H9 (cell line): ENCODE measurements at regions not wholly inside any gene's neighbourhood (a gene's known extent, or its start where the extent isn't known, plus 50 kb on each side); places are given as distances from the start of the nearest gene placed in this dataset.

ENCODE experiments used
- DNase-seq: peaks from one replicate; pipeline ENCODE4 v3.0.0-alpha.2; 2017
- H2AFZ ChIP-seq: one replicate; pipeline ENCODE4 v1.6.1; 2013; ENCODE audit warnings: mild to moderate bottlenecking, low read length, control low read depth, moderate library complexity
- H2AK5ac ChIP-seq: 2 replicates; pipeline ENCODE4 v1.6.1; 2013; ENCODE audit warnings: low read length, control low read depth, mixed read lengths; ENCODE audit not compliant: insufficient read length
- H2BK120ac ChIP-seq: one replicate; pipeline ENCODE4 v1.6.1; 2013; ENCODE audit warnings: low read depth, mild to moderate bottlenecking, low read length, control low read depth, inconsistent platforms; ENCODE audit not compliant: poor library complexity, severe bottlenecking
- H2BK12ac ChIP-seq: 2 replicates; pipeline ENCODE4 v1.6.1; 2013; ENCODE audit warnings: low read length, control low read depth, mixed read lengths, low read depth; ENCODE audit not compliant: insufficient read length
- H2BK15ac ChIP-seq: 2 replicates; pipeline ENCODE4 v1.6.1; 2013; ENCODE audit warnings: low read depth, low read length, control low read depth
- H2BK20ac ChIP-seq: one replicate; pipeline ENCODE4 v1.6.1; 2013; ENCODE audit warnings: low read depth, mild to moderate bottlenecking, low read length, control low read depth, inconsistent platforms; ENCODE audit not compliant: poor library complexity, severe bottlenecking
- H2BK5ac ChIP-seq: 2 replicates; pipeline ENCODE4 v1.6.1; 2013; ENCODE audit warnings: low read length, control low read depth, mixed read lengths; ENCODE audit not compliant: insufficient read length
- H3K14ac ChIP-seq: 2 replicates; pipeline ENCODE4 v1.6.1; 2013; ENCODE audit warnings: low read length, control low read depth; ENCODE audit not compliant: insufficient read depth
- H3K18ac ChIP-seq: 2 replicates; pipeline ENCODE4 v1.6.1; 2013; ENCODE audit warnings: low read depth, mild to moderate bottlenecking, mixed read lengths, low read length, control low read depth; ENCODE audit not compliant: insufficient read length
- H3K23ac ChIP-seq: 2 replicates; pipeline ENCODE4 v1.6.1; 2013; ENCODE audit warnings: low read length, control low read depth, mixed read lengths, low read depth; ENCODE audit not compliant: insufficient read length
- H3K23me2 ChIP-seq: 2 replicates; pipeline ENCODE4 v1.6.1; 2013; ENCODE audit warnings: low read depth, mild to moderate bottlenecking, mixed read lengths, low read length, control low read depth; ENCODE audit not compliant: insufficient read length, poor library complexity, severe bottlenecking
- H3K27ac ChIP-seq: 2 replicates; pipeline ENCODE4 v1.5.1; 2013; ENCODE audit warnings: low read length, control low read depth, mixed read lengths, low read depth; ENCODE audit not compliant: insufficient read length
- H3K27me3 ChIP-seq: 2 replicates; pipeline ENCODE4 v1.6.1; 2013; ENCODE audit warnings: low read length, control low read depth, inconsistent platforms; ENCODE audit not compliant: insufficient read depth
- H3K4ac ChIP-seq: 2 replicates; pipeline ENCODE4 v1.6.1; 2013; ENCODE audit warnings: low read depth, mild to moderate bottlenecking, control low read depth, inconsistent platforms, low read length, moderate library complexity
- H3K4me1 ChIP-seq: 2 replicates; pipeline ENCODE4 v1.6.1; 2013; ENCODE audit warnings: low read length, control low read depth, inconsistent platforms; ENCODE audit not compliant: insufficient read depth
- H3K4me2 ChIP-seq: 2 replicates; pipeline ENCODE4 v1.6.1; 2013; ENCODE audit warnings: low read length, control low read depth, mixed read lengths; ENCODE audit not compliant: insufficient read length, insufficient read depth
- H3K56ac ChIP-seq: 2 replicates; pipeline ENCODE4 v1.6.1; 2013; ENCODE audit warnings: low read depth, mild to moderate bottlenecking, mixed read lengths, low read length, control low read depth; ENCODE audit not compliant: insufficient read length
- H3K79me1 ChIP-seq: 2 replicates; pipeline ENCODE4 v1.6.1; 2013; ENCODE audit warnings: low read depth, mild to moderate bottlenecking, moderate library complexity, low read length, control low read depth, inconsistent platforms; ENCODE audit not compliant: insufficient read depth, poor library complexity, severe bottlenecking
- H3K79me2 ChIP-seq: 2 replicates; pipeline ENCODE4 v1.6.1; 2013; ENCODE audit warnings: low read length, control low read depth, inconsistent platforms; ENCODE audit not compliant: insufficient read depth
- H3K9ac ChIP-seq: 2 replicates; pipeline ENCODE4 v1.6.1; 2013; ENCODE audit warnings: low read length, control low read depth, mixed read lengths; ENCODE audit not compliant: insufficient read length; ENCODE audit errors: extremely low read depth
- H3K9me3 ChIP-seq: one replicate; pipeline ENCODE4 v1.6.1; 2013; ENCODE audit warnings: low read depth, low read length, inconsistent platforms; ENCODE audit not compliant: control insufficient read depth
- H3T11ph ChIP-seq: one replicate; pipeline ENCODE4 v1.6.1; 2013; ENCODE audit warnings: mild to moderate bottlenecking, low read length, control low read depth, inconsistent platforms
- H4K20me1 ChIP-seq: one replicate; pipeline ENCODE4 v1.6.1; 2013; ENCODE audit not compliant: control insufficient read depth, insufficient read length, insufficient read depth
- H4K5ac ChIP-seq: 2 replicates; pipeline ENCODE4 v1.6.1; 2013; ENCODE audit warnings: low read depth, mild to moderate bottlenecking, mixed read lengths, low read length, control low read depth; ENCODE audit not compliant: insufficient read length
- H4K8ac ChIP-seq: replicated peaks from 2 replicates; pipeline ENCODE4 v1.6.1; 2013; ENCODE audit warnings: low read length, control low read depth, mixed read lengths, low read depth; ENCODE audit not compliant: insufficient read length
- H4K91ac ChIP-seq: 2 replicates; pipeline ENCODE4 v1.6.1; 2013; ENCODE audit warnings: low read depth, mild to moderate bottlenecking, moderate library complexity, mixed read lengths, low read length, control low read depth; ENCODE audit not compliant: insufficient read length
- H3K27ac Mint-ChIP-seq, 3 experiments: 2 replicates in 2 of 3; 3 replicates in 1 of 3; pipeline ENCODE4 v1.8.0; 2020 to 2021; ENCODE audit warnings: mixed read lengths in 3 of 3, mild to moderate bottlenecking in 1 of 3, moderate library complexity in 1 of 3
- H3K27me3 Mint-ChIP-seq: 2 replicates; pipeline ENCODE4 v1.8.0; 2021; ENCODE audit warnings: low read depth, mild to moderate bottlenecking, moderate library complexity, mixed read lengths
- H3K36me3 Mint-ChIP-seq, 3 experiments: 2 replicates in 2 of 3; 3 replicates in 1 of 3; pipeline ENCODE4 v1.8.0; 2020 to 2021; ENCODE audit warnings: low read depth in 3 of 3, mixed read lengths in 3 of 3; ENCODE audit not compliant: insufficient read depth in 1 of 3
- H3K4me1 Mint-ChIP-seq, 2 experiments: 2 replicates each; pipeline ENCODE4 v1.8.0; 2020; ENCODE audit warnings: mixed read lengths in 2 of 2
- H3K4me3 Mint-ChIP-seq, 2 experiments: 2 replicates in 1 of 2; 3 replicates in 1 of 2; pipeline ENCODE4 v1.8.0; 2020 to 2021; ENCODE audit warnings: mild to moderate bottlenecking in 2 of 2, mixed read lengths in 2 of 2, moderate library complexity in 1 of 2
- H3K9me3 Mint-ChIP-seq, 2 experiments: 2 replicates in 1 of 2; 3 replicates in 1 of 2; pipeline ENCODE4 v1.8.0; 2020; ENCODE audit warnings: mild to moderate bottlenecking in 2 of 2, mixed read lengths in 2 of 2, moderate library complexity in 1 of 2
- WGBS: extraction: QIAGEN DNeasy Blood & Tissue Kit; methylation state at CpG from one replicate; pipeline ENCODE4 v1.1.7; 2013; ENCODE audit warnings: missing lambda C conversion rate, low lambda C conversion rate, mixed read lengths; ENCODE audit not compliant: insufficient read length; ENCODE audit errors: extremely low coverage; 5-methylcytosine and 5-hydroxymethylcytosine counted together
- TF ChIP-seq, protein P1 (sequence below): fragments of 200-600 bp; sonication (generic); conservative IDR thresholded peaks from 3 replicates; pipeline ENCODE4 v1.8.0; 2021; ENCODE audit warnings: antibody characterized with exemption, mild to moderate bottlenecking

DNA sequence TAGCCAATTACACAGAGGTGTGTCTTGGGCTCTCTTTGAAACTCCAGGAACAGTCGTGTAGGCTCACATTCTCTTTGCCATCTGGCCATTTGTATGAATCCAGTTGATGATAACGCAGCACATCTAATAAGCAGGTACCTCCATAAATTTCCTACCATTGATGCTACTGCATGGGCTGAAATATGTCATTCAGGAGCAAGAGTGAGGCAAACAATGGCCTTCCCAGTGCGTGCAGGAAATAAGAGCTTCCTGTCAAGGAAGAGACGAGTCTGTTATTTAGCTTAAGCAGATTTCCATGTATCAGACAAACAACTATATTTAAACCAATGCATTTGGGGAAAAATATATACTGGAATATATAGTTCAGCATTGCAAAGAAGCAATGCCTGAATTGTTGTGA is 102.1 kb upstream of the MXRA5 start:
- WGBS, result no CpG with 5 or more reads among the region's 4 CpGs
- Histone ChIP-seq H3K79me2 (no peaks in the 10 kb centered on the region), H2AFZ (no peak overlapping the region)

More for the DNA sequence above, 102.1 kb upstream of the MXRA5 start:
- Histone ChIP-seq H3K9ac (no peak overlapping the region), H4K20me1 (no peaks in the 10 kb centered on the region), H2AK5ac (no peak overlapping the region), H3K4me1 (no peaks in the 10 kb centered on the region), H3T11ph (no peak overlapping the region), H2BK20ac (no peak overlapping the region), H3K4me2 (no peak overlapping the region), H3K27ac (no peak overlapping the region), H3K9me3 (no peaks in the 10 kb centered on the region), H3K56ac (no peak overlapping the region), H4K91ac (no peak overlapping the region), H2BK15ac (no peak overlapping the region), H2BK120ac (no peak overlapping the region), H3K27me3 (no peaks in the 10 kb centered on the region), H3K23ac (no peak overlapping the region), H3K23me2 (no peaks in the 10 kb centered on the region), H4K5ac (no peak overlapping the region), H3K14ac (no peak overlapping the region), H2BK5ac (no peak overlapping the region), H3K79me1 (no peaks in the 10 kb centered on the region), H3K4ac (no peak overlapping the region), H4K8ac (no peak overlapping the region), H3K18ac (no peak overlapping the region), H2BK12ac (no peak overlapping the region)
- Mint-ChIP-seq H3K27me3 (no peaks in the 10 kb centered on the region; the same call in 1 of the 2 replicates), H3K4me3 (no peak overlapping the region), H3K27ac (no peak overlapping the region), H3K9me3 (no peaks in the 10 kb centered on the region; a peak in 2 of 5 replicates), H3K36me3 (no peaks in the 10 kb centered on the region), H3K4me1 (no peaks in the 10 kb centered on the region)
- TF ChIP-seq, protein P1, sequence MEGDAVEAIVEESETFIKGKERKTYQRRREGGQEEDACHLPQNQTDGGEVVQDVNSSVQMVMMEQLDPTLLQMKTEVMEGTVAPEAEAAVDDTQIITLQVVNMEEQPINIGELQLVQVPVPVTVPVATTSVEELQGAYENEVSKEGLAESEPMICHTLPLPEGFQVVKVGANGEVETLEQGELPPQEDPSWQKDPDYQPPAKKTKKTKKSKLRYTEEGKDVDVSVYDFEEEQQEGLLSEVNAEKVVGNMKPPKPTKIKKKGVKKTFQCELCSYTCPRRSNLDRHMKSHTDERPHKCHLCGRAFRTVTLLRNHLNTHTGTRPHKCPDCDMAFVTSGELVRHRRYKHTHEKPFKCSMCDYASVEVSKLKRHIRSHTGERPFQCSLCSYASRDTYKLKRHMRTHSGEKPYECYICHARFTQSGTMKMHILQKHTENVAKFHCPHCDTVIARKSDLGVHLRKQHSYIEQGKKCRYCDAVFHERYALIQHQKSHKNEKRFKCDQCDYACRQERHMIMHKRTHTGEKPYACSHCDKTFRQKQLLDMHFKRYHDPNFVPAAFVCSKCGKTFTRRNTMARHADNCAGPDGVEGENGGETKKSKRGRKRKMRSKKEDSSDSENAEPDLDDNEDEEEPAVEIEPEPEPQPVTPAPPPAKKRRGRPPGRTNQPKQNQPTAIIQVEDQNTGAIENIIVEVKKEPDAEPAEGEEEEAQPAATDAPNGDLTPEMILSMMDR, result no peak
- no peak for DNase-seq
